GM23338 (cell line): ENCODE measurements at regions not wholly inside any gene's neighbourhood (a gene's known extent, or its start where the extent isn't known, plus 50 kb on each side); places are given as distances from the start of the nearest gene placed in this dataset.

Experiments
- ATAC-seq: fragments of 200-7000 bp; cut with Tn5 transposase; 3 replicates; pipeline ENCODE4 v1.9.1; 2020
- DNase-seq: peaks from one replicate; pipeline ENCODE4 v3.0.0-alpha.2; 2015; ENCODE audit warnings: low spot score
- H2AFZ ChIP-seq: fragments of 200-600 bp; sonication (generic); 2 replicates; pipeline ENCODE4 v1.8.0; 2016; ENCODE audit warnings: antibody characterized with exemption, mild to moderate bottlenecking, moderate library complexity
- H3F3A ChIP-seq: fragments of 200-600 bp; sonication (generic); replicated peaks from 2 replicates; pipeline ENCODE4 v1.8.0; 2017; ENCODE audit warnings: antibody characterized with exemption, mixed run types, low read depth
- H3K27ac ChIP-seq: fragments of 200-600 bp; sonication (generic); 2 replicates; pipeline ENCODE4 v1.6.1; 2016; ENCODE audit warnings: low read depth
- H3K27me3 ChIP-seq: fragments of 200-600 bp; sonication (generic); 2 replicates; pipeline ENCODE4 v1.8.0; 2016; ENCODE audit warnings: mild to moderate bottlenecking, mixed run types, moderate library complexity; ENCODE audit not compliant: insufficient read depth
- H3K36me3 ChIP-seq: fragments of 200-600 bp; sonication (generic); 2 replicates; pipeline ENCODE4 v1.8.0; 2016; ENCODE audit warnings: mild to moderate bottlenecking; ENCODE audit not compliant: insufficient read depth
- H3K4me1 ChIP-seq: fragments of 200-600 bp; sonication (generic); 2 replicates; pipeline ENCODE4 v1.8.0; 2016; ENCODE audit warnings: mild to moderate bottlenecking, moderate library complexity; ENCODE audit not compliant: insufficient read depth
- H3K4me2 ChIP-seq: fragments of 200-600 bp; sonication (generic); 2 replicates; pipeline ENCODE4 v1.7.1; 2017; ENCODE audit warnings: mixed run types
- H3K4me3 ChIP-seq: fragments of 200-600 bp; sonication (generic); 2 replicates; pipeline ENCODE4 v1.6.1; 2016; ENCODE audit warnings: mixed run types
- H3K79me2 ChIP-seq: fragments of 200-600 bp; sonication (generic); replicated peaks from 2 replicates; pipeline ENCODE4 v1.8.0; 2017; ENCODE audit warnings: mild to moderate bottlenecking; ENCODE audit not compliant: insufficient read depth
- H3K9me2 ChIP-seq: fragments of 200-600 bp; sonication (generic); 2 replicates; pipeline ENCODE4 v1.8.0; 2017; ENCODE audit not compliant: insufficient read depth
- H4K20me1 ChIP-seq: fragments of 200-600 bp; sonication (generic); replicated peaks from 2 replicates; pipeline ENCODE4 v1.8.0; 2017; ENCODE audit warnings: mild to moderate bottlenecking; ENCODE audit not compliant: insufficient read depth
- H3K27ac Mint-ChIP-seq: 2 replicates; pipeline ENCODE4 v1.8.0; 2020; ENCODE audit warnings: inconsistent platforms, mild to moderate bottlenecking, moderate library complexity, mixed read lengths
- H3K27me3 Mint-ChIP-seq: 3 replicates; pipeline ENCODE4 v1.8.0; 2022; ENCODE audit warnings: low read depth, mild to moderate bottlenecking, moderate library complexity, mixed read lengths, inconsistent platforms; ENCODE audit not compliant: insufficient read depth, poor library complexity
- H3K36me3 Mint-ChIP-seq: 3 replicates; pipeline ENCODE4 v1.8.0; 2021; ENCODE audit warnings: low read depth, mild to moderate bottlenecking, inconsistent platforms, moderate library complexity, mixed read lengths
- H3K4me1 Mint-ChIP-seq: 3 replicates; pipeline ENCODE4 v1.8.0; 2020; ENCODE audit warnings: mild to moderate bottlenecking, inconsistent platforms, mixed read lengths
- H3K4me3 Mint-ChIP-seq: 3 replicates; pipeline ENCODE4 v1.8.0; 2021; ENCODE audit warnings: moderate library complexity, mild to moderate bottlenecking, inconsistent platforms, mixed read lengths
- H3K9me3 Mint-ChIP-seq: 3 replicates; pipeline ENCODE4 v1.8.0; 2020; ENCODE audit warnings: moderate library complexity, mild to moderate bottlenecking, inconsistent platforms, mixed read lengths
- CREB1 ChIP-seq: fragments of 250-450 bp; sonication (Bioruptor Pico); IDR thresholded peaks from 2 replicates; pipeline ENCODE4 v1.5.0; 2020; ENCODE audit warnings: low read depth, mild to moderate bottlenecking, moderate library complexity
- EZH2 ChIP-seq: fragments of 200-600 bp; sonication (generic); IDR thresholded peaks from one replicate; pipeline ENCODE4 v1.8.0; 2017; ENCODE audit warnings: antibody characterized with exemption, mild to moderate bottlenecking, low read depth; ENCODE audit not compliant: unreplicated experiment
- JUNB ChIP-seq: IDR thresholded peaks from one replicate; pipeline ENCODE4 v1.6.1; 2016; ENCODE audit warnings: antibody characterized with exemption; ENCODE audit not compliant: unreplicated experiment
- ZNF114 ChIP-seq: fragments of 250-450 bp; sonication (Bioruptor Pico); IDR thresholded peaks from 2 replicates; pipeline ENCODE4 v1.5.0; 2020; ENCODE audit warnings: mild to moderate bottlenecking, moderate library complexity
- ZNF331 ChIP-seq: fragments of 250-450 bp; sonication (Bioruptor Pico); IDR thresholded peaks from 2 replicates; pipeline ENCODE4 v1.5.0; 2020; ENCODE audit warnings: low read depth, mild to moderate bottlenecking, moderate library complexity
- ZNF462 ChIP-seq: fragments of 250-450 bp; sonication (Bioruptor Pico); IDR thresholded peaks from 2 replicates; pipeline ENCODE4 v1.5.0; 2020; ENCODE audit warnings: mild to moderate bottlenecking, moderate library complexity

GRCh38 chr13:53839461-53839860 lies 810.8 kb downstream of the OLFM4 start:
- peaks cover 3% of the 10 kb centered on the region; the same call in 2 of the 3 replicates for H3K9me3 Mint-ChIP-seq
- H3K27me3 Mint-ChIP-seq, result no peaks in the 10 kb centered on the region
- 0 out of 2 replicates have a peak, but pooled peaks cover 3% of the 10 kb centered on the region for H3K9me2 ChIP-seq
- TF ChIP-seq EZH2 (no peak), CREB1 (CRISPR knock-in tag) (no peak), ZNF462 (CRISPR knock-in tag) (no peak), JUNB (no peak), ZNF114 (no peak), ZNF331 (CRISPR knock-in tag) (no peak)
- H3K27ac ChIP-seq, result no peak overlapping the region
- H3K79me2 ChIP-seq, result no peaks in the 10 kb centered on the region
- no peaks in the 10 kb centered on the region for H3K27me3 ChIP-seq
- H3K4me3 Mint-ChIP-seq, result no peak overlapping the region
- H3F3A ChIP-seq, result no peaks in the 10 kb centered on the region
- ATAC-seq (no peak), DNase-seq (no peak)
- no peaks in the 10 kb centered on the region for H3K4me1 ChIP-seq
- H3K4me1 Mint-ChIP-seq, result no peaks in the 10 kb centered on the region
- peaks cover 2% of the 10 kb centered on the region; the same call in 2 of the 3 replicates for H3K36me3 Mint-ChIP-seq
- H3K4me2 ChIP-seq, result no peak overlapping the region
- H4K20me1 ChIP-seq, result no peaks in the 10 kb centered on the region
- no peak overlapping the region for H2AFZ ChIP-seq
- no peak overlapping the region for H3K27ac Mint-ChIP-seq
- no peak overlapping the region for H3K4me3 ChIP-seq
- H3K36me3 ChIP-seq, result no peaks in the 10 kb centered on the region
